Body of pancreas (tissue), 4 donors: ENCODE measurements at regions not wholly inside any gene's neighbourhood (a gene's known extent, or its start where the extent isn't known, plus 50 kb on each side); places are given as distances from the start of the nearest gene placed in this dataset.

ENCODE experiments used
- POLR2A ChIP-seq, 3 donors: fragments of 450-650 bp; IDR thresholded peaks; one replicate each; pipeline ENCODE4 v1.6.1; 2016; ENCODE audit warnings: antibody characterized with exemption in 3 of 3, mild to moderate bottlenecking in 2 of 3
- TF ChIP-seq, protein P1 (sequence below), 7 experiments: fragments of 450-650 bp in 4 of 7; fragments of 200-600 bp in 3 of 7; sonication (generic) in 3 of 7; IDR thresholded peaks; one replicate each; pipeline ENCODE4 v1.5.1; 2016 to 2019; ENCODE audit warnings: antibody characterized with exemption in 7 of 7

DNA sequence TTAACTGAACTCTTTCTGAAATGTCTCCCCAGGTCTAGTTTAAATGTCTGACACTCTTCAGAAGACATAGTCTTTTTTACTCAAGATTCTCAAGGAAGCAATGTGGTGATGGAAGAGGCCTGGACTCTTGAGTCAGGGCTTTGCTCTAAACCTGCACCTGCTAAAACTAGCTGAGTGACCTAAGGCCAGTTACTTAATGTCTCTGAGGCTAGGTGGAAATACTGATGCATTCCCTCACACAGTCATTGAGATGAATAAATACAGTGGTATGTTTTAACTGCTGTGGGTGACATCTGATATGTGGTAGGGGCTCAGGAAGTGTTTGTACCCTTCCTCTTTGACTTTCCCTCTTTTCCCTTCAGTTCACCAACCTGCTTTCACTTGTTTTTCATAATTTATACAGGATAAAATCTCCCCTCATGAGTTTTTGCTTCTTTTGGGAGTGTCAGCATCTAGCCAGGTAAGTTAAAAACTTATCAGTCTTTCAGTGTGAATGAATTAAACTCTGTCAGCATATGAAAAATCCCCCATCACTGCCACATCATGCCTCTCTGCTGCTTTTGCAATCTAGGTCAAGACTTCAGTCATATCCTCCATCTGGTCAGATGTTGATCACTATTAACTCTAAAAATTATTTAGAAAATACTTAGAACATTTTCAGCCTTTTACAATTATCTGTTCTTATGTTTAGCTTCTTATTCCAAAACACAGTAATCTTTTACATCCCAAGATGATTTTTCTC lies 178.7 kb upstream of the TNFAIP3 start:
- TF ChIP-seq, protein P1, sequence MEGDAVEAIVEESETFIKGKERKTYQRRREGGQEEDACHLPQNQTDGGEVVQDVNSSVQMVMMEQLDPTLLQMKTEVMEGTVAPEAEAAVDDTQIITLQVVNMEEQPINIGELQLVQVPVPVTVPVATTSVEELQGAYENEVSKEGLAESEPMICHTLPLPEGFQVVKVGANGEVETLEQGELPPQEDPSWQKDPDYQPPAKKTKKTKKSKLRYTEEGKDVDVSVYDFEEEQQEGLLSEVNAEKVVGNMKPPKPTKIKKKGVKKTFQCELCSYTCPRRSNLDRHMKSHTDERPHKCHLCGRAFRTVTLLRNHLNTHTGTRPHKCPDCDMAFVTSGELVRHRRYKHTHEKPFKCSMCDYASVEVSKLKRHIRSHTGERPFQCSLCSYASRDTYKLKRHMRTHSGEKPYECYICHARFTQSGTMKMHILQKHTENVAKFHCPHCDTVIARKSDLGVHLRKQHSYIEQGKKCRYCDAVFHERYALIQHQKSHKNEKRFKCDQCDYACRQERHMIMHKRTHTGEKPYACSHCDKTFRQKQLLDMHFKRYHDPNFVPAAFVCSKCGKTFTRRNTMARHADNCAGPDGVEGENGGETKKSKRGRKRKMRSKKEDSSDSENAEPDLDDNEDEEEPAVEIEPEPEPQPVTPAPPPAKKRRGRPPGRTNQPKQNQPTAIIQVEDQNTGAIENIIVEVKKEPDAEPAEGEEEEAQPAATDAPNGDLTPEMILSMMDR (IDR thresholded peaks at IDR 0.05), result no peak
- TF ChIP-seq POLR2A (IDR thresholded peaks at IDR 0.05), result no peak
